ENCODE measurements at regions not wholly inside any gene's neighbourhood (a gene's known extent, or its start where the extent isn't known, plus 50 kb on each side); places are given as distances from the start of the nearest gene placed in this dataset.

DNA sequence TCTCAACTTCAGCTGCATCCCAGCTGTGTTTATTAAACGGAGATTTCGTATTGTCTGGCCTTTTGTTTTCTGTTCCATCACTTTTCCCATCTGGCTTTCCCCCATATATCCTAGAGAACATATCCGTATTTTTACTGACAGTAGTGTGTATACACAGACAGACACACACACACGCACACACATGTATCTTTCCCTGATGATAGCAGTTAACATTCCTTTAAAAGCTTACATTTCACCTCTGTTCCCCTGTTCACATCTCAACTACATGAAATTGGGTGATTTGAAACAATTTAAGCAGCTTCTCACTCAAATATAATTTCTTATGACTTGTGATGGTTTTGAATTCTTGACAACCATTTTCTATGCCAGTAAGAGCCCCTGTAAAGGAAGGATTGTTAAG lies 207.1 kb upstream of the CEP162 start (continued):
- TF ChIP-seq SYNCRIP (IDR thresholded peaks at IDR 0.05; ENCODE audit: insufficient read depth, low read depth, low read length) = no peak
- no peak for TF ChIP-seq MBNL3 (CRISPR knock-in tag; conservative IDR thresholded peaks at IDR 0.05)
- no peak for TF ChIP-seq PTBP1 (IDR thresholded peaks at IDR 0.05; ENCODE audit: low read depth, low read length, poor library complexity, severe bottlenecking)
- no peak for TF ChIP-seq ZKSCAN8 (CRISPR knock-in tag; IDR thresholded peaks at IDR 0.05; ENCODE audit: borderline replicate concordance)
- TF ChIP-seq SALL2 (CRISPR knock-in tag; IDR thresholded peaks at IDR 0.05) = no peak
- no peak for TF ChIP-seq HIVEP1 (CRISPR knock-in tag; IDR thresholded peaks at IDR 0.05)
- TF ChIP-seq RAD51 (IDR thresholded peaks at IDR 0.05; ENCODE audit: borderline replicate concordance) = no peak
- TF ChIP-seq, protein P1, sequence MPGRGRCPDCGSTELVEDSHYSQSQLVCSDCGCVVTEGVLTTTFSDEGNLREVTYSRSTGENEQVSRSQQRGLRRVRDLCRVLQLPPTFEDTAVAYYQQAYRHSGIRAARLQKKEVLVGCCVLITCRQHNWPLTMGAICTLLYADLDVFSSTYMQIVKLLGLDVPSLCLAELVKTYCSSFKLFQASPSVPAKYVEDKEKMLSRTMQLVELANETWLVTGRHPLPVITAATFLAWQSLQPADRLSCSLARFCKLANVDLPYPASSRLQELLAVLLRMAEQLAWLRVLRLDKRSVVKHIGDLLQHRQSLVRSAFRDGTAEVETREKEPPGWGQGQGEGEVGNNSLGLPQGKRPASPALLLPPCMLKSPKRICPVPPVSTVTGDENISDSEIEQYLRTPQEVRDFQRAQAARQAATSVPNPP (CRISPR knock-in tag; IDR thresholded peaks at IDR 0.05) = no peak

DNA sequence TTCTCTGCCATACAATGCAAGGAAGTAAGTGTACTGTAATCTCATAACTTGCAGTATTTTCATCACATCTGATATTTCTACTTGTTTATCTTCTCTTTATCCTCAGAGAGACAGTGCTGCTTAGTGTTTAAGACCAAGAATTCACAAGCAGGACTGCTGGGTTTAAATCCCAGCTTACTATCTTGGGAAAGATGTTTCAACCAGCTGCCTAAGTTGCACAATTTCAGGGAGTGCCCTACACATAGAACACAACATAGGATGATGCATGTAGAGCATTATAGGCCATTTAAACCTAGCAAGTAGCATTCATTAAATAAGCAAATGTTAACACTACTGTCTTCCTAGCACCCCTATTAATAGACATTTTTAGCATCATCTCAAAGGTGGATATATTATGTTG lies 205.2 kb upstream of the CEP162 start:
- TF ChIP-seq KAT8 (CRISPR knock-in tag; IDR thresholded peaks at IDR 0.05) = no peak
- TF ChIP-seq, protein P2, sequence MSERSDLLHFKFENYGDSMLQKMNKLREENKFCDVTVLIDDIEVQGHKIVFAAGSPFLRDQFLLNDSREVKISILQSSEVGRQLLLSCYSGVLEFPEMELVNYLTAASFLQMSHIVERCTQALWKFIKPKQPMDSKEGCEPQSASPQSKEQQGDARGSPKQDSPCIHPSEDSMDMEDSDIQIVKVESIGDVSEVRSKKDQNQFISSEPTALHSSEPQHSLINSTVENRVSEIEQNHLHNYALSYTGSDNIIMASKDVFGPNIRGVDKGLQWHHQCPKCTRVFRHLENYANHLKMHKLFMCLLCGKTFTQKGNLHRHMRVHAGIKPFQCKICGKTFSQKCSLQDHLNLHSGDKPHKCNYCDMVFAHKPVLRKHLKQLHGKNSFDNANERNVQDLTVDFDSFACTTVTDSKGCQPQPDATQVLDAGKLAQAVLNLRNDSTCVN (CRISPR knock-in tag; IDR thresholded peaks at IDR 0.05; ENCODE audit: borderline replicate concordance) = no peak
- no peak for TF ChIP-seq NFYC (CRISPR knock-in tag; IDR thresholded peaks at IDR 0.05)
- TF ChIP-seq ZNF547 (CRISPR knock-in tag; IDR thresholded peaks at IDR 0.05) = no peak
- DNase-seq (ENCODE audit: low spot score) = no peak
- H3K4me2 ChIP-seq (ENCODE audit: low read depth, low read length) = no peak overlapping the region
- no peaks in the 10 kb centered on the region for H3K9me3 ChIP-seq (ENCODE audit: low read length)
- H3K79me2 ChIP-seq (ENCODE audit: insufficient read depth, low read length) = no peaks in the 10 kb centered on the region
- intact Hi-C loops (cut with micrococcal nuclease; ENCODE audit: unreplicated experiment) = no loop called here
- H3K27ac ChIP-seq (ENCODE audit: extremely low read length, insufficient read depth, low read length) = no peak overlapping the region
- ChIA-PET POLR2A (no interaction called here), CTCF (ENCODE audit: low intra/inter-chr PET ratio, low total read pairs) (no interaction called here)
- H2AFZ ChIP-seq (ENCODE audit: low read length) = no peak overlapping the region
- in situ Hi-C loops (cut with HindIII; ENCODE audit: extremely low pct_ligation_motif_present, low pct_unique_long_range_greater_than_20kb) = no loop called here
- no peaks in the 10 kb centered on the region for H3K36me3 ChIP-seq (replicated peaks in 1 of 2; ENCODE audit: control insufficient read depth in 1 of 2, insufficient read depth in 2 of 2, low read length in 2 of 2)
- no TSS peak for BruUV-seq (replicated peaks)
- no peak for FAIRE-seq
- no peak for ATAC-seq
- no peak overlapping the region for H3K9ac ChIP-seq (ENCODE audit: insufficient read depth, low read depth, low read length)
- no peaks in the 10 kb centered on the region for H3K4me1 ChIP-seq (ENCODE audit: insufficient read depth, low read length)
- H3K4me3 ChIP-seq (replicated peaks in 1 of 3; ENCODE audit: insufficient read depth in 1 of 3, low read depth in 2 of 3, low read length in 3 of 3) = no peak overlapping the region
- no peaks in the 10 kb centered on the region for H4K20me1 ChIP-seq (ENCODE audit: insufficient read depth, low read length)
- H3K27me3 ChIP-seq (ENCODE audit: control insufficient read depth in 1 of 2, insufficient read depth in 2 of 2, low read length in 2 of 2) = no peaks in the 10 kb centered on the region; a peak in 1 of 5 replicates
